WTC11 (cell line): ENCODE measurements at regions not wholly inside any gene's neighbourhood (a gene's known extent, or its start where the extent isn't known, plus 50 kb on each side); places are given as distances from the start of the nearest gene placed in this dataset.

Experiments used
- ATAC-seq: fragments of 200-7000 bp; cut with Tn5 transposase; 2 replicates; pipeline ENCODE4 v1.10.0; 2021; ENCODE audit warnings: mild to moderate bottlenecking, moderate library complexity
- CTCF ChIA-PET: fragments of 300-600 bp; sonication (Branson Sonifier 250); formaldehyde crosslinking; loops from one replicate; lab custom pipeline; 2021; ENCODE audit warnings: antibody characterized with exemption; lab: Charles Lee
- POLR2A ChIA-PET: fragments of 350-600 bp; sonication (Branson Sonifier 250); formaldehyde crosslinking; loops from one replicate; lab custom pipeline; 2021; ENCODE audit warnings: antibody characterized with exemption; lab: Charles Lee
- DNase-seq: peaks from one replicate; pipeline ENCODE4 v3.0.0; 2021; ENCODE audit warnings: low spot score
- H3K27ac Mint-ChIP-seq: 2 replicates; pipeline ENCODE4 v1.8.0; 2021; ENCODE audit warnings: mixed read lengths
- H3K27me3 Mint-ChIP-seq: 2 replicates; pipeline ENCODE4 v1.8.0; 2021; ENCODE audit warnings: low read depth, mild to moderate bottlenecking, moderate library complexity, mixed read lengths
- H3K36me3 Mint-ChIP-seq: 2 replicates; pipeline ENCODE4 v1.8.0; 2021; ENCODE audit warnings: mixed read lengths
- H3K4me1 Mint-ChIP-seq: 2 replicates; pipeline ENCODE4 v1.8.0; 2022; ENCODE audit warnings: mixed read lengths
- H3K4me3 Mint-ChIP-seq: 2 replicates; pipeline ENCODE4 v1.8.0; 2021; ENCODE audit warnings: mild to moderate bottlenecking, moderate library complexity, mixed read lengths
- H3K9me3 Mint-ChIP-seq: 2 replicates; pipeline ENCODE4 v1.8.0; 2021; ENCODE audit warnings: mixed read lengths
- CREB1 ChIP-seq: sonication (generic); formaldehyde crosslinking; IDR thresholded peaks from 2 replicates; pipeline ENCODE4 v1.8.0; 2023; ENCODE audit warnings: mild to moderate bottlenecking, missing genetic modification reagents
- EMX1 ChIP-seq: fragments of 250-450 bp; sonication (Bioruptor Pico); IDR thresholded peaks from 2 replicates; pipeline ENCODE4 v1.8.0; 2021; ENCODE audit warnings: mild to moderate bottlenecking
- IRF2 ChIP-seq: sonication (generic); formaldehyde crosslinking; IDR thresholded peaks from 2 replicates; pipeline ENCODE4 v1.8.0; 2022; ENCODE audit warnings: low read depth, missing genetic modification reagents, borderline replicate concordance
- KAT7 ChIP-seq: sonication (generic); formaldehyde crosslinking; IDR thresholded peaks from 2 replicates; pipeline ENCODE4 v1.8.1; 2023; ENCODE audit warnings: missing genetic modification reagents, mild to moderate bottlenecking, borderline replicate concordance
- NFE2L1 ChIP-seq: sonication (generic); formaldehyde crosslinking; IDR thresholded peaks from 2 replicates; pipeline ENCODE4 v1.8.1; 2023; ENCODE audit warnings: missing genetic modification reagents
- OVOL2 ChIP-seq: fragments of 250-450 bp; sonication (Bioruptor Pico); IDR thresholded peaks from 2 replicates; pipeline ENCODE4 v1.9.0; 2021; ENCODE audit warnings: mild to moderate bottlenecking, borderline replicate concordance
- SMAD4 ChIP-seq: sonication (generic); formaldehyde crosslinking; IDR thresholded peaks from 2 replicates; pipeline ENCODE4 v1.8.0; 2022; ENCODE audit warnings: mild to moderate bottlenecking, missing genetic modification reagents
- ZNF121 ChIP-seq: sonication (generic); formaldehyde crosslinking; IDR thresholded peaks from 2 replicates; pipeline ENCODE4 v1.8.0; 2023; ENCODE audit warnings: missing genetic modification reagents
- TF ChIP-seq, protein P1 (sequence below): sonication (generic); formaldehyde crosslinking; IDR thresholded peaks from 2 replicates; pipeline ENCODE4 v1.8.0; 2022; ENCODE audit warnings: mild to moderate bottlenecking, missing genetic modification reagents
- TF ChIP-seq, protein P2 (sequence below): sonication (generic); formaldehyde crosslinking; IDR thresholded peaks from 2 replicates; pipeline ENCODE4 v1.8.1; 2022; ENCODE audit warnings: mild to moderate bottlenecking, missing genetic modification reagents, moderate library complexity, borderline replicate concordance
- TF ChIP-seq, protein P3 (sequence below): sonication (generic); formaldehyde crosslinking; IDR thresholded peaks from 2 replicates; pipeline ENCODE4 v1.8.0; 2023; ENCODE audit warnings: missing genetic modification reagents
- TF ChIP-seq, protein P4 (sequence below): fragments of 250-450 bp; sonication (Bioruptor Pico); IDR thresholded peaks from 2 replicates; pipeline ENCODE4 v1.9.0; 2021; ENCODE audit warnings: mild to moderate bottlenecking
- TF ChIP-seq, protein P5 (sequence below): sonication (generic); formaldehyde crosslinking; IDR thresholded peaks from 2 replicates; pipeline ENCODE4 v1.8.1; 2023; ENCODE audit warnings: mild to moderate bottlenecking, moderate library complexity, missing genetic modification reagents
- TF ChIP-seq, protein P6 (sequence below): sonication (generic); formaldehyde crosslinking; IDR thresholded peaks from 2 replicates; pipeline ENCODE4 v1.8.1; 2022; ENCODE audit warnings: low read depth, mild to moderate bottlenecking, moderate library complexity, missing genetic modification reagents, borderline replicate concordance
- TF ChIP-seq, protein P7 (sequence below): sonication (generic); formaldehyde crosslinking; IDR thresholded peaks from 2 replicates; pipeline ENCODE4 v1.8.0; 2022; ENCODE audit warnings: missing genetic modification reagents
- TF ChIP-seq, protein P8 (sequence below): sonication (generic); formaldehyde crosslinking; IDR thresholded peaks from 2 replicates; pipeline ENCODE4 v1.8.1; 2023; ENCODE audit warnings: mild to moderate bottlenecking, missing genetic modification reagents, moderate library complexity

DNA sequence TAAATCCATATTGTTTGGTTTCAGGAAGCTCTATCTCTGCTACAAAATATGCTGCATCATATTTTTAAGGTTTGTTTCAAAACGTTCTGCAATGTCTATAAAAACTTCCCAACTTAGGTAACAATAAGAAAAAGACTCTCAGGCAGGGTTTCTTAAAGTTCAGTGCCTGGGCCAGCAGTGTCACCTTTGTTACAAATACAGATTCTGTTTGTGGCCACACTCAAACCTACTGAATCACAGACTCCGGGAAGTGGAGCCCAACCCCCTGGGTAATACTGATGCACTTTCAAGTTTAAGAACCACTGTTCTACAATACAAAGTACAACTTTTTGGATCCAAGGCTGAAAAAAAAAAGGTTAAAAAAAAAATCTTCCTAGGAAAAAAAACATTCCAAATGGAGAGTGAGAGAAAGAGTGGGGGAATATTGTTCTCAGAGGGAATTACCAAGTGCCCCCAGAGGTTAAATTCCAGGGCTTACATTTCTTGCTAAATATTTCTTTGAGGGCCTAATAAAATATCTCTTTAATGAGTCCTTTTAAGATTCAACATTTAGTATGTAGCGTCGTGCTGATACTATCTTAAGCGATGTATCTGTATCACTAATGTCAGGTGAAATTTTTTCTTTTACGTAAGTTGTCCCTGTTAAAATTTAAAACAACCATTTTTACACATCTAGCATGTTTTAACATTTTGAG is 476.7 kb downstream of the TXNL1 start:
- no peak for ATAC-seq
- no peak for DNase-seq
- CTCF ChIA-PET: no interaction called here
- no peak for TF ChIP-seq OVOL2 (CRISPR knock-in tag)
- TF ChIP-seq SMAD4 (CRISPR knock-in tag): no peak
- TF ChIP-seq NFE2L1 (CRISPR knock-in tag): no peak
- TF ChIP-seq, protein P1, sequence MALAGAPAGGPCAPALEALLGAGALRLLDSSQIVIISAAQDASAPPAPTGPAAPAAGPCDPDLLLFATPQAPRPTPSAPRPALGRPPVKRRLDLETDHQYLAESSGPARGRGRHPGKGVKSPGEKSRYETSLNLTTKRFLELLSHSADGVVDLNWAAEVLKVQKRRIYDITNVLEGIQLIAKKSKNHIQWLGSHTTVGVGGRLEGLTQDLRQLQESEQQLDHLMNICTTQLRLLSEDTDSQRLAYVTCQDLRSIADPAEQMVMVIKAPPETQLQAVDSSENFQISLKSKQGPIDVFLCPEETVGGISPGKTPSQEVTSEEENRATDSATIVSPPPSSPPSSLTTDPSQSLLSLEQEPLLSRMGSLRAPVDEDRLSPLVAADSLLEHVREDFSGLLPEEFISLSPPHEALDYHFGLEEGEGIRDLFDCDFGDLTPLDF (CRISPR knock-in tag): no peak
- TF ChIP-seq ZNF121 (CRISPR knock-in tag): no peak
- TF ChIP-seq KAT7 (CRISPR knock-in tag): no peak
- TF ChIP-seq, protein P2, sequence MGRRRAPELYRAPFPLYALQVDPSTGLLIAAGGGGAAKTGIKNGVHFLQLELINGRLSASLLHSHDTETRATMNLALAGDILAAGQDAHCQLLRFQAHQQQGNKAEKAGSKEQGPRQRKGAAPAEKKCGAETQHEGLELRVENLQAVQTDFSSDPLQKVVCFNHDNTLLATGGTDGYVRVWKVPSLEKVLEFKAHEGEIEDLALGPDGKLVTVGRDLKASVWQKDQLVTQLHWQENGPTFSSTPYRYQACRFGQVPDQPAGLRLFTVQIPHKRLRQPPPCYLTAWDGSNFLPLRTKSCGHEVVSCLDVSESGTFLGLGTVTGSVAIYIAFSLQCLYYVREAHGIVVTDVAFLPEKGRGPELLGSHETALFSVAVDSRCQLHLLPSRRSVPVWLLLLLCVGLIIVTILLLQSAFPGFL (CRISPR knock-in tag): no peak
- no peak for TF ChIP-seq EMX1
- TF ChIP-seq, protein P3, sequence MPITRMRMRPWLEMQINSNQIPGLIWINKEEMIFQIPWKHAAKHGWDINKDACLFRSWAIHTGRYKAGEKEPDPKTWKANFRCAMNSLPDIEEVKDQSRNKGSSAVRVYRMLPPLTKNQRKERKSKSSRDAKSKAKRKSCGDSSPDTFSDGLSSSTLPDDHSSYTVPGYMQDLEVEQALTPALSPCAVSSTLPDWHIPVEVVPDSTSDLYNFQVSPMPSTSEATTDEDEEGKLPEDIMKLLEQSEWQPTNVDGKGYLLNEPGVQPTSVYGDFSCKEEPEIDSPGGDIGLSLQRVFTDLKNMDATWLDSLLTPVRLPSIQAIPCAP (CRISPR knock-in tag): no peak
- TF ChIP-seq CREB1: no peak
- TF ChIP-seq, protein P4, sequence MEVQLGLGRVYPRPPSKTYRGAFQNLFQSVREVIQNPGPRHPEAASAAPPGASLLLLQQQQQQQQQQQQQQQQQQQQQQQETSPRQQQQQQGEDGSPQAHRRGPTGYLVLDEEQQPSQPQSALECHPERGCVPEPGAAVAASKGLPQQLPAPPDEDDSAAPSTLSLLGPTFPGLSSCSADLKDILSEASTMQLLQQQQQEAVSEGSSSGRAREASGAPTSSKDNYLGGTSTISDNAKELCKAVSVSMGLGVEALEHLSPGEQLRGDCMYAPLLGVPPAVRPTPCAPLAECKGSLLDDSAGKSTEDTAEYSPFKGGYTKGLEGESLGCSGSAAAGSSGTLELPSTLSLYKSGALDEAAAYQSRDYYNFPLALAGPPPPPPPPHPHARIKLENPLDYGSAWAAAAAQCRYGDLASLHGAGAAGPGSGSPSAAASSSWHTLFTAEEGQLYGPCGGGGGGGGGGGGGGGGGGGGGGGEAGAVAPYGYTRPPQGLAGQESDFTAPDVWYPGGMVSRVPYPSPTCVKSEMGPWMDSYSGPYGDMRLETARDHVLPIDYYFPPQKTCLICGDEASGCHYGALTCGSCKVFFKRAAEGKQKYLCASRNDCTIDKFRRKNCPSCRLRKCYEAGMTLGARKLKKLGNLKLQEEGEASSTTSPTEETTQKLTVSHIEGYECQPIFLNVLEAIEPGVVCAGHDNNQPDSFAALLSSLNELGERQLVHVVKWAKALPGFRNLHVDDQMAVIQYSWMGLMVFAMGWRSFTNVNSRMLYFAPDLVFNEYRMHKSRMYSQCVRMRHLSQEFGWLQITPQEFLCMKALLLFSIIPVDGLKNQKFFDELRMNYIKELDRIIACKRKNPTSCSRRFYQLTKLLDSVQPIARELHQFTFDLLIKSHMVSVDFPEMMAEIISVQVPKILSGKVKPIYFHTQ (CRISPR knock-in tag): no peak
- TF ChIP-seq IRF2: no peak
- TF ChIP-seq, protein P5, sequence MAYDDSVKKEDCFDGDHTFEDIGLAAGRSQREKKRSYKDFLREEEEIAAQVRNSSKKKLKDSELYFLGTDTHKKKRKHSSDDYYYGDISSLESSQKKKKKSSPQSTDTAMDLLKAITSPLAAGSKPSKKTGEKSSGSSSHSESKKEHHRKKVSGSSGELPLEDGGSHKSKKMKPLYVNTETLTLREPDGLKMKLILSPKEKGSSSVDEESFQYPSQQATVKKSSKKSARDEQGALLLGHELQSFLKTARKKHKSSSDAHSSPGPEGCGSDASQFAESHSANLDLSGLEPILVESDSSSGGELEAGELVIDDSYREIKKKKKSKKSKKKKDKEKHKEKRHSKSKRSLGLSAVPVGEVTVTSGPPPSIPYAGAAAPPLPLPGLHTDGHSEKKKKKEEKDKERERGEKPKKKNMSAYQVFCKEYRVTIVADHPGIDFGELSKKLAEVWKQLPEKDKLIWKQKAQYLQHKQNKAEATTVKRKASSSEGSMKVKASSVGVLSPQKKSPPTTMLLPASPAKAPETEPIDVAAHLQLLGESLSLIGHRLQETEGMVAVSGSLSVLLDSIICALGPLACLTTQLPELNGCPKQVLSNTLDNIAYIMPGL (CRISPR knock-in tag): no peak
- TF ChIP-seq, protein P6, sequence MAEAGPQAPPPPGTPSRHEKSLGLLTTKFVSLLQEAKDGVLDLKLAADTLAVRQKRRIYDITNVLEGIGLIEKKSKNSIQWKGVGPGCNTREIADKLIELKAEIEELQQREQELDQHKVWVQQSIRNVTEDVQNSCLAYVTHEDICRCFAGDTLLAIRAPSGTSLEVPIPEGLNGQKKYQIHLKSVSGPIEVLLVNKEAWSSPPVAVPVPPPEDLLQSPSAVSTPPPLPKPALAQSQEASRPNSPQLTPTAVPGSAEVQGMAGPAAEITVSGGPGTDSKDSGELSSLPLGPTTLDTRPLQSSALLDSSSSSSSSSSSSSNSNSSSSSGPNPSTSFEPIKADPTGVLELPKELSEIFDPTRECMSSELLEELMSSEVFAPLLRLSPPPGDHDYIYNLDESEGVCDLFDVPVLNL (CRISPR knock-in tag): no peak
- TF ChIP-seq, protein P7, sequence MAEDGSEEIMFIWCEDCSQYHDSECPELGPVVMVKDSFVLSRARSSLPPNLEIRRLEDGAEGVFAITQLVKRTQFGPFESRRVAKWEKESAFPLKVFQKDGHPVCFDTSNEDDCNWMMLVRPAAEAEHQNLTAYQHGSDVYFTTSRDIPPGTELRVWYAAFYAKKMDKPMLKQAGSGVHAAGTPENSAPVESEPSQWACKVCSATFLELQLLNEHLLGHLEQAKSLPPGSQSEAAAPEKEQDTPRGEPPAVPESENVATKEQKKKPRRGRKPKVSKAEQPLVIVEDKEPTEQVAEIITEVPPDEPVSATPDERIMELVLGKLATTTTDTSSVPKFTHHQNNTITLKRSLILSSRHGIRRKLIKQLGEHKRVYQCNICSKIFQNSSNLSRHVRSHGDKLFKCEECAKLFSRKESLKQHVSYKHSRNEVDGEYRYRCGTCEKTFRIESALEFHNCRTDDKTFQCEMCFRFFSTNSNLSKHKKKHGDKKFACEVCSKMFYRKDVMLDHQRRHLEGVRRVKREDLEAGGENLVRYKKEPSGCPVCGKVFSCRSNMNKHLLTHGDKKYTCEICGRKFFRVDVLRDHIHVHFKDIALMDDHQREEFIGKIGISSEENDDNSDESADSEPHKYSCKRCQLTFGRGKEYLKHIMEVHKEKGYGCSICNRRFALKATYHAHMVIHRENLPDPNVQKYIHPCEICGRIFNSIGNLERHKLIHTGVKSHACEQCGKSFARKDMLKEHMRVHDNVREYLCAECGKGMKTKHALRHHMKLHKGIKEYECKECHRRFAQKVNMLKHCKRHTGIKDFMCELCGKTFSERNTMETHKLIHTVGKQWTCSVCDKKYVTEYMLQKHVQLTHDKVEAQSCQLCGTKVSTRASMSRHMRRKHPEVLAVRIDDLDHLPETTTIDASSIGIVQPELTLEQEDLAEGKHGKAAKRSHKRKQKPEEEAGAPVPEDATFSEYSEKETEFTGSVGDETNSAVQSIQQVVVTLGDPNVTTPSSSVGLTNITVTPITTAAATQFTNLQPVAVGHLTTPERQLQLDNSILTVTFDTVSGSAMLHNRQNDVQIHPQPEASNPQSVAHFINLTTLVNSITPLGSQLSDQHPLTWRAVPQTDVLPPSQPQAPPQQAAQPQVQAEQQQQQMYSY (CRISPR knock-in tag): no peak
- TF ChIP-seq, protein P8, sequence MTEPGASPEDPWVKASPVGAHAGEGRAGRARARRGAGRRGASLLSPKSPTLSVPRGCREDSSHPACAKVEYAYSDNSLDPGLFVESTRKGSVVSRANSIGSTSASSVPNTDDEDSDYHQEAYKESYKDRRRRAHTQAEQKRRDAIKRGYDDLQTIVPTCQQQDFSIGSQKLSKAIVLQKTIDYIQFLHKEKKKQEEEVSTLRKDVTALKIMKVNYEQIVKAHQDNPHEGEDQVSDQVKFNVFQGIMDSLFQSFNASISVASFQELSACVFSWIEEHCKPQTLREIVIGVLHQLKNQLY (CRISPR knock-in tag): no peak
- TF ChIP-seq, all 79 proteins: peak for 0
- Mint-ChIP-seq H3K36me3 (no peaks in the 10 kb centered on the region), H3K4me3 (no peak overlapping the region), H3K27ac (no peak overlapping the region), H3K27me3 (no peaks in the 10 kb centered on the region; the same call in 1 of the 2 replicates), H3K9me3 (peaks cover 12% of the 10 kb centered on the region), H3K4me1 (no peaks in the 10 kb centered on the region)
- POLR2A ChIA-PET: no interaction called here
